ENCODE measurements at regions not wholly inside any gene's neighbourhood (a gene's known extent, or its start where the extent isn't known, plus 50 kb on each side); places are given as distances from the start of the nearest gene placed in this dataset.

GRCh38 chr15:70583006-70583405, 180.4 kb downstream of the UACA start:
- Histone ChIP-seq H2AFZ (ENCODE audit: low read length) (no peak overlapping the region), H4K91ac (ENCODE audit: insufficient read length, low read depth, low read length) (no peak overlapping the region), H4K8ac (replicated peaks; ENCODE audit: insufficient read length, low read depth, low read length) (no peak overlapping the region), H3K56ac (ENCODE audit: insufficient read length, low read depth, low read length) (no peak overlapping the region), H3K23me2 (ENCODE audit: insufficient read length, low read depth, low read length, poor library complexity, severe bottlenecking) (peaks cover 11% of the 10 kb centered on the region), H3K79me1 (ENCODE audit: insufficient read depth, low read depth, low read length, poor library complexity, severe bottlenecking) (no peaks in the 10 kb centered on the region), H2BK12ac (ENCODE audit: insufficient read length, low read depth, low read length) (no peak overlapping the region), H4K5ac (ENCODE audit: insufficient read length, low read depth, low read length) (no peak overlapping the region), H2BK5ac (ENCODE audit: insufficient read length, low read length) (no peak overlapping the region), H2BK15ac (ENCODE audit: low read depth, low read length) (no peak overlapping the region), H3K4me2 (ENCODE audit: insufficient read depth, insufficient read length, low read length) (no peak overlapping the region), H3K9ac (ENCODE audit: extremely low read depth, insufficient read length, low read length) (no peak overlapping the region), H3T11ph (ENCODE audit: low read length) (no peak overlapping the region), H3K27me3 (ENCODE audit: insufficient read depth, low read length) (peaks cover 5% of the 10 kb centered on the region; the same call in 1 of the 2 replicates), H2BK120ac (ENCODE audit: low read depth, low read length, poor library complexity, severe bottlenecking) (no peak overlapping the region), H3K4me1 (ENCODE audit: insufficient read depth, low read length) (no peaks in the 10 kb centered on the region; the same call in 1 of the 2 replicates), H3K79me2 (ENCODE audit: insufficient read depth, low read length) (no peaks in the 10 kb centered on the region), H2AK5ac (ENCODE audit: insufficient read length, low read length) (no peak overlapping the region), H3K4ac (ENCODE audit: low read depth, low read length) (no peak overlapping the region), H3K18ac (ENCODE audit: insufficient read length, low read depth, low read length) (no peak overlapping the region), H3K14ac (ENCODE audit: insufficient read depth, low read length) (no peak overlapping the region), H3K27ac (ENCODE audit: insufficient read length, low read depth, low read length) (no peak overlapping the region), H4K20me1 (ENCODE audit: control insufficient read depth, insufficient read depth, insufficient read length) (no peaks in the 10 kb centered on the region), H2BK20ac (ENCODE audit: low read depth, low read length, poor library complexity, severe bottlenecking) (no peak overlapping the region), H3K23ac (ENCODE audit: insufficient read length, low read depth, low read length) (no peak overlapping the region), H3K9me3 (ENCODE audit: control insufficient read depth, low read depth, low read length) (no peaks in the 10 kb centered on the region)
- WGBS (ENCODE audit: extremely low coverage, insufficient read length, low lambda C conversion rate) = no CpG with 5 or more reads among the region's 4 CpGs
- H3K4me1 Mint-ChIP-seq = peaks cover 28 to 35% of the 10 kb centered on the region in 2 experiments
- H3K27me3 Mint-ChIP-seq (ENCODE audit: low read depth) = peaks cover 30% of the 10 kb centered on the region
- H3K4me3 Mint-ChIP-seq = no peak overlapping the region
- TF ChIP-seq CTCF (conservative IDR thresholded peaks at IDR 0.05) = no peak
- H3K9me3 Mint-ChIP-seq = peaks cover 4 to 6% of the 10 kb centered on the region in 2 experiments; a peak in 4 of 5 replicates
- H3K36me3 Mint-ChIP-seq (ENCODE audit: insufficient read depth in 1 of 3, low read depth in 3 of 3) = peaks cover 0 to 3% (median 0%) of the 10 kb centered on the region in 3 experiments; a peak in 2 of 7 replicates
- DNase-seq = no peak
- H3K27ac Mint-ChIP-seq = no peak overlapping the region
